ENCODE measurements at regions not wholly inside any gene's neighbourhood (a gene's known extent, or its start where the extent isn't known, plus 50 kb on each side); places are given as distances from the start of the nearest gene placed in this dataset.

GRCh38 chr3:95883801-95884200, 930.6 kb upstream of the EPHA6 start:
- TF ChIP-seq POLR2A (IDR thresholded peaks at IDR 0.05): no peak
- TF ChIP-seq, protein P1, sequence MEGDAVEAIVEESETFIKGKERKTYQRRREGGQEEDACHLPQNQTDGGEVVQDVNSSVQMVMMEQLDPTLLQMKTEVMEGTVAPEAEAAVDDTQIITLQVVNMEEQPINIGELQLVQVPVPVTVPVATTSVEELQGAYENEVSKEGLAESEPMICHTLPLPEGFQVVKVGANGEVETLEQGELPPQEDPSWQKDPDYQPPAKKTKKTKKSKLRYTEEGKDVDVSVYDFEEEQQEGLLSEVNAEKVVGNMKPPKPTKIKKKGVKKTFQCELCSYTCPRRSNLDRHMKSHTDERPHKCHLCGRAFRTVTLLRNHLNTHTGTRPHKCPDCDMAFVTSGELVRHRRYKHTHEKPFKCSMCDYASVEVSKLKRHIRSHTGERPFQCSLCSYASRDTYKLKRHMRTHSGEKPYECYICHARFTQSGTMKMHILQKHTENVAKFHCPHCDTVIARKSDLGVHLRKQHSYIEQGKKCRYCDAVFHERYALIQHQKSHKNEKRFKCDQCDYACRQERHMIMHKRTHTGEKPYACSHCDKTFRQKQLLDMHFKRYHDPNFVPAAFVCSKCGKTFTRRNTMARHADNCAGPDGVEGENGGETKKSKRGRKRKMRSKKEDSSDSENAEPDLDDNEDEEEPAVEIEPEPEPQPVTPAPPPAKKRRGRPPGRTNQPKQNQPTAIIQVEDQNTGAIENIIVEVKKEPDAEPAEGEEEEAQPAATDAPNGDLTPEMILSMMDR (IDR thresholded peaks at IDR 0.05): no peak
